ENCODE measurements at regions not wholly inside any gene's neighbourhood (a gene's known extent, or its start where the extent isn't known, plus 50 kb on each side); places are given as distances from the start of the nearest gene placed in this dataset.
"Not testable (repeated sequence)": the region's sequence is repeated elsewhere in the genome, so short reads cannot be mapped to it uniquely, and the experiment has no call there.

DNA sequence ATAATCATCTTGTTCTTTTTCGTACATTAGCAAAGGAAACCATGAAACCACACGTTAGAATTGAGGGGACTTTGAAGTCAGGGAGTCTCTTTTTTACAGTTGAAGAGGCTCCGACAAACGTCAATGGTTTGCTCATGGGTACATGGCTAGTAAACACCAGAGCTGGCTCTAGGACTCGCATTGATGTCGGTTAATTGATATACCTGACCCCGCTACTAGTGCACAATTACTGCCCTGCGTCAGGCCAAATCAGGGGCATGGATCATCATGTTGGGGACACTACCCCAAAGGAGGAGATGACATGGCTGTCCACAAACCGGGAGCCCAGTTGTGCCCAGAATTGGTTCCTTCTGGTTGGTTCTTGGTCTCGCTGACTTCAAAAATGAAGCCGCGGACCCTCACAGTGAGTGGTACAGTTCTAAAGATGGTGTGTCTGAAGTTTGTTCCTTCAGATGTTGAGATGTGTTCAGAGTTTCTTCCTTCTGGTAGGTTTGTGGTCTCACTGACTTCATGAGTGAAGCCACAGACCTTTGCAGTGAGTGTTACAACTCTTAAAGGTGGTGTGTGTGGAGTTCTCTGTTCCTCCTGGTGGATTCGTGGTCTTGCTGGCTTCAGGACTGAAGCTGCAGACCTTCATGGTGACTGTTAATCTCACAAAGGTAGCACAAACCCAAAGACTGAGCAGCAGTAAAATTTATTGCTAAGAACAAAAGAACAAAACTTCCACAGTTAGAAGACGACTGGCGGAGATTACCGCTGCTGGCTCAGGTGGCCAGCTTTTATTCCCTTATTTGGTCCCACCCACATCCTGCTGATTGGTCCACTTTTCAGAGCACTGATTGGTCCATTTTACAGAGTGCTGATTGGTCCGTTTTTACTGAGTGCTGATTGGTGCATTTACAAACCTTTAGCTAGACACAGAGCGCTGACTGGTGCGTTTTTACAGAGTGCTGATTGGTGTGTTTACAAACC lies 126.9 kb upstream of the ERRFI1 start:
- intact Hi-C loops (cut with DNase I) = no loop called here
- peak in 1 of 10 donors; percentile 30 for DNase-seq

DNA sequence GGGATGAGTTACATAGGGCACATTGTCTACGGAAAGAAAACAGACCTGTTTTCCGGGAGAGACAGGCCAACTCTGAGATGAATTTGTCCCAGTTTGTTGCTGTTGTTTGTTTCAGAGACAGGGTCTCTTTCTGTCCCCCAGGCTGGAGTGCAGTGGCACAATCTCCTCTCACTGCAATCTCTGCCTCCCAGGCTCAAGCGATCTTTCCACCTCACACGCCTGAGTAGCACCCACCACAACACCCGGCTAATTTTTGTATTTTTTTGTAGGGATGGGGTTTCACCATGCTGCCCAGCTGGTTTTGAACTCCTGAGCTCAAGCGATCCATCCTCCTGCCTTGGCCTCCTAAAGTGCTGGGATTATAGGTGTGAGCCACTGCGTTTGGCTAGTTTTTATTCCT lies 125.5 kb upstream of the ERRFI1 start:
- intact Hi-C loops (cut with DNase I) = no loop called here
- DNase-seq = peak in 1 of 10 donors; percentile 2

DNA sequence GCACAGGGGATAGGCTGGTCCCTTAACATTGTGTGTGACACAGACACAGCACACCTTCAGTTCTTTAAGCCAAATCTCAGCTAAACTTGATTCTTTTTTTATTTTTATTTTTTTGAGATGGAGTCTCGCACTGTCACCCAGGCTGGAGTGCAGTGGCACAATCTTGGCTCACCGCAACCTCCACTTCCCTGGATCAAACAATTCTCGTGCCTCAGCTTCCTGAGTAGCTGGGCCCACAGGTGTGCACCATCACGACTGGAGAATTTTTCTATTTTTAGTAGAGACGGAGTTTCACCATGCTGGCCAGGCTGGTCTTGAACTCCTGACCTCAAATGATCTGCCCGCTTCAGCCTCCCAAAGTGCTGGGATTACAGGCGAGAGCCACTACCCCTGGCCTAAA lies 123.6 kb upstream of the ERRFI1 start:
- intact Hi-C loops (cut with DNase I) = not testable (repeated sequence)
- peak in 1 of 10 donors; percentile 24 for DNase-seq

DNA sequence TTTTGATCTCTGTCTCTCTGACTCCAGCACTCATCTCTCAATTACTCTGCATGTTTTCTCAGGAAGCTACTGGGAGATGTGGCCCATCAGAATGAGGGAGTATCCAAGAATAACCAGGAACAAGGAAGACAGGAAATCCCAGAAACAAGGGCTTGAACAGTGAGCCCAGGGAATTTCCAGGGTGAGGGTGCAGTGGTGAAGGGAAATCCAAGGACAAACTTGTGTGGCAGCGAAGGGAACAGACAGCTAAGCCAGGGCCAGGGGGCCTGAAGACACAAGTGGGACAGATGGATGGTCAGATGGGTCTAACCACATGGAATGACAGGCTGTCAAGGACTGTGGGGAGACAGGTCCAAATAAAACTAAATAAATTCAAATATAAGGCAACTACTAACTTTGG lies 121.8 kb upstream of the ERRFI1 start:
- peak in 1 of 10 donors; percentile 25 for DNase-seq
- intact Hi-C loops (cut with DNase I) = no loop called here

DNA sequence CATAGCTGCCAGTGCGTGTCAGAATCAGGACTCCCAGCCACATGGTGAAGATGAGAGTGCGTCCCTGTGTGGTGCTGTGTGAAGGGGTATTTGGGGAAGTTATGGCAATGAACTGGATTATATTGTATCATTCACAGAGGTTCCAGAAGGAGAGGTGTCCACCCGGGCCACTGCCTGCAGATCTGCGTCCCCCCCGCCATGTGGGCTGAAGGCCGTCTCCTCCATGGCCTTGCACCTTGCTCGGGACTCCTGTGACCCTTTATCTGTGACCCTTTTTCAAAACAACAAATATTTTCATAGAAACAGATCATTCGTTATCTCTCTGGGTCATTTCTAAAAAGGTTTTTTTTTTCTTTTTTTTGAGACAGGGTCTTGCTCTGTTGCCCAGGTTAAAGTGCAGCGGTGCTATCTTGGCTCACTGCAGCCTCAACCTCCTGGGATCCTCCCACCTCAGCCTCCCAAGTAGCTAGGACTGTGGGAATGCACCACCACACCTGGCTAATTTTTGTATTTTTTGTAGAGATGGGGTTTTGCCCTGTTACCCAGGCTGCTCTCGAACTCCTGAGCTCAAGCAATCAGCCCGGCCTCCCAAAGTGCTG lies 120.2 kb upstream of the ERRFI1 start:
- peak in 1 of 10 donors; percentile 36 for DNase-seq
- intact Hi-C loops (cut with DNase I) = no loop called here

DNA sequence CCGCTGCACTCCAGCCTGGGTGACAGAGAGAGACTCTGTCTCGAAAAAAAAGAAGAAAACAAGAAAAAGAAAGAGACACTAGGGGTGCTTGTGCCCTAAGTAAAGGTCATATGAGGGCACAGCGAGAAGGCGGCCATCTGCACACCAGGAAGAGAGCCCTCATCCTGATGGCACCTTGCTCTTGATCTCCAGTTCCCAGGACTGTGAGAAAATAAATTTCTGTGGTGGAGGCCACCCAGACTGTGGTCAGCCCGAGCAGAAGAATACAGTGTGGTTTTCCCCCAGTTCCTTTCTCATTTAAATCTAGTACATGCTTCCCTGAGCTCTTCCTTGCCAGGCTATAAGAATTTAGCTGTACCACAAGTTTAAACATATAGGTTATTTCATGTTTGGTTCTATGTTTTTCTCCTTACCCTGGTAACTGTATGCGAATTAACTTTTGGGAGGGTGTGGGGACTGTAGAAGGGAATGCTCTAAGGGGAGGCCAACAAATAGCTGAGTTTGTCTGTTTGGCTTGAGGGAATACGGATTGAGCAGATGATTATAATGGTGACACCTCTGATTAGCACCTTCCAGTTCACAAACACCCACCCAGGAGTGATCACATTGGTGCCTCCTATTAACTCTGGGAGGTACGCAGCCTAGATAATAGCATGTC lies 119.6 kb upstream of the ERRFI1 start:
- DNase-seq = no peak
- intact Hi-C loops (cut with DNase I) = no loop called here

DNA sequence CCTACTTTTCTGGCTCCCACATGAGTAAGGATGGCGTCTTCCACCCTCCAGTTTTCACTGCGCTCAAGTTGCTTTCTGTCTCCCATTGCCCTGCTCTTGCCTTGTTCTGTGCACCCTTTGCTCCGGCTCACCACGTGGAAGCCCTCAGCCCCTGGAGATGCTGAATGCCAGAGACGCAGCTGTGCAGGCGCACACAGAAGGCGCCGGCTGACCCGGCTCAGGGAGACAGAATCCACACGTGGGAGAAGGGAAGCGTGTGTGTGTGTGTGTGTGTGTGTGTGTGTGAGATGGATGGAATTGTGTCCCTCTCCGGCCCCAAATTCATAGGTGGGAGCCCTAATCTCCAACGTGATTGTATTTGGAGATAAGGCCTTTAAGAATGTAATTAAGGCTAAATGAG lies 118.2 kb upstream of the ERRFI1 start:
- peak in 1 of 10 donors; percentile 38 for DNase-seq
- intact Hi-C loops (cut with DNase I) = no loop called here

DNA sequence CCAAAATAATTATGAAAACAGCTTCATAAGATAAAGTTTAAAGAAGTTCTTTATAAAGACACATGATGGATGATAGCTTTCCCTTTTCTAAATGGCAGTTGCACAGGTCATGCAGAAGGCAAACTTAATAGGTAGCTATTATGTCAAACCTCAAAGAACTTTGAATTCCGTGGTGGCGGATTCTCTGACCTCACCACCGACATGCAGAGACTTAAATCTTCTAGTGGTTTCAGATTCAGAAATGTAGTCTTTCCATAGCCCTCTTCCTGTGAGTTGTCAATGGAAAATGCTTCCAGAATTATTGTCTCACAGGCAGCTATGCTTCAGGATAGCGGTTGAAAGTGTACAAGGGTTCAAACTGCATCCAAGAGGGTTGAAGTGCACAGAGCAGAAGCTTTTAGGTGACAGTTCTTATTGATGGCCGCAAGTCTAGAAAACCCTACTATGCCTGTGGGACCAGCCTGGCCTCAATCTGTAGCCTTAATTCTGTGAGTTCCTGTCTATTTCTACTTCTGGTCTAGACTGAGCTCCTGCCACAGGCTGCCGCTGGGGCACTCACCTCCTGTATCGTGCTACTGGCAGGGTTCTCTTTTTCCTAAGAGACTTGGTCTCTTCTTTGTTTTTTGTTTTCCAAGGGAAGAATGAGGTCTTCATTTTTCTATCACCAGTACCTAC lies 117.0 kb upstream of the ERRFI1 start:
- intact Hi-C loops (cut with DNase I) = no loop called here

DNA sequence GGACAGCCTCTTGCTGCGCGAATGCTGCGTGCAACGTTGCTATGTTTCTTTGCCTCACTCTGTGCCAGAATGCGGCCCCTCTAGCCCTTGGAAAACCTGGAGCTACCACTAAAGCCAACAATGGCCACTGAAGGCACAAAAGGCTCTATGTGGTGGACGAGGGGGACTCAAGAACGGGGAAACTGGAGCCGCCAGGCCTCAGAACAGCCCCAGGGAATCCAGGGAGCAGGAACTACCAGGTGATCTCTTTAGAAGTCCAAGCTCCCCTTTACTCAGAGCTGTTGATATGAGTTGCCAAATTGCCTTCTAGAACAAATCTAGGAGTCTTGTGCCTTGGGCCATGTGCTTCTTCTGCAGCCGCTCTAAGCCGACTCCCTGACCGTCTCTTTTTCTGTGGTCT lies 113.8 kb upstream of the ERRFI1 start:
- DNase-seq = peak in 1 of 10 donors; percentile 19
- intact Hi-C loops (cut with DNase I) = no loop called here

More for the DNA sequence above, 117.0 kb upstream of the ERRFI1 start:
- no peak for DNase-seq

DNA sequence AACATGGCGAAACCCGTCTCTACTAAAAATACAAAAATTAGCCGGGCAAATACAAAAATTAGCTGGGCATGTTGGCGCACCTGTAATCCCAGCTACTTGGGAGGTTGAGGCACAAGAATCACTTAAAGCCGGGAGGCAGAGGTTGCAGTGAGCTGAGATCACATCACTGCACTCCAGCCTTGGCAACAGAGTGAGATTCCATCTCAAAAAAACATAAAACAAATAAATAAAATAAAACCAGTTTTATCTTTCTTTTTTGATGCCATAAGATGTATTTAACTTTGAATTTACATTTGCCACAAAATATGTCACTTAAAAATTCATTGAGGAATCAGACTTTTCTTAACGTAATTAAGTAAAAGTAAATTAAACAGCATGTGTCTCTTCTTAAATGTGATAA lies 113.3 kb upstream of the ERRFI1 start:
- intact Hi-C loops (cut with DNase I) = no loop called here
- no peak for DNase-seq

DNA sequence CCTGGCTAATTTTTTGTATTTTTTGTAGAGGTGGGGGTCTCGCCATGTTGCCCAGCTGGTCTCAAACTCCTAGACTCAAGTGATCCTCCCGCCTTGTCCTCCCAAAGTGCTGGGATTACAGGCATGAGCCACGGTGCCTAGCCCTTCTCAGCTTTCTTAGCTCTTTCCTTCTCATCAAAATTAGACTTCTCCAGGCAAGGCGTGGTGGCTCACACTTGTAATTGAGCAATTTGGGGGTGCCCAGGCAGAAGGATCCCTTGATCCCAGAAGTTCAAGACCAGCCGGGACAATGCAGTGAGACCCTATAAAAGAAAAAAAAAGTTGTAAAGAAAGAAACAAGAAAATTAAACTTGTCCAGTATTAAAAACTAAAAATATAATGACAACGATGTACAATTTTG lies 112.6 kb upstream of the ERRFI1 start:
- DNase-seq = peak in 1 of 10 donors; percentile 65
- intact Hi-C loops (cut with DNase I) = no loop called here

DNA sequence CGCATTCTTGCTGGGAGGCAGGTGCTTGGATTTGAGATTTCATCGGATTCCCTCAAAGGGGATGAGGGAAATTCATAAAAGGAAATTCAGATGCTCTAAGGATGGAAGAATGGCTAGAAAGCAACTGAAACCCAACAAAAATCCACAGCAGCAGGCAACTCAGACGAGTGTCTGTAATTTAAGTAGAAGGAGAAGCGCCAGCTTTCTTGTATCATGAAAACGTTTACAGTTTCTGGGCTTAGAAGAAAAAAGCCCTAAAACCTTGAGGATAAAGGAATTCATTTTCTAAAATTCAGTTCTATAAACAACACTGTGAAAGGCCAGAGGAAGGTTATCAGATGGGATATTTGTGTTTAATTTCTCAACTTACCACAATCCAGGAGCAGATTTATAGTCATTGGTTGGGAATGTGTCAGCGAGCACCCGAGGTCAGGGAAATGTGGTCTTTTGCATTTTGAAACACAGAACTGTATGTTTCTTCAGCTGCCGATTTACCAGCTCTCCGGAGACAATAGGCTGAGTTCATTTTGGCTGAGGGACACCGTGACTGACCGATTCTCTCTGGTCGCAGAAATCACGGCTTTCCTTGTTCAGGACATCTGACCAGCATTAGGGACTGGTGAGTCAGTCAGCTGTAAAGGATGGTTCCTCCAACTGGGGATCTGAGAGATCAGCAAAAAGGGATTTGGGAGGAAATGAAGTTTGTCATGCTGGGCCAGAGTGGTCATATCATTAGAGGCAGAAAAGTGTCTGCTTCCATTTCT lies 111.6 kb upstream of the ERRFI1 start:
- DNase-seq = peak in 1 of 10 donors; percentile 16
- intact Hi-C loops (cut with DNase I) = no loop called here

DNA sequence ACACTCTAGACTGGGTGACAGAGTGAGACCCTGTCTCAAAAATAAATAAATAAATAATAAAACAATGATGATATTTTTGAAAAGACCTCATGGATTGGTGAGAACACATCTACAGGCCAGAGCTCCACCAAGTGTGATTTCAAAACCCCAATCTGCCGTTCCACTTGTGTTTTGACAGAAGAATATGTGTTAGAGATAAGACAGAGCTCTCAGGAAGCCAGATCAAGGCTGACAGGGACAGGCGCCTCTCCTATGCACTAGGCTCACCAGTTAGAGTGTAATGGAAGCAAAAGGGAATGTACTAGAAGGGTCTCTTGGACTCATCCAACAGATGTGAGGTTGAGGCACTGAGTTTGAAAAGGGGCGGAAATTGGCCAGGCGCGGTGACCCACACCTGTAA lies 110.7 kb upstream of the ERRFI1 start:
- intact Hi-C loops (cut with DNase I) = no loop called here
- peak in 1 of 10 donors; percentile 13 for DNase-seq

DNA sequence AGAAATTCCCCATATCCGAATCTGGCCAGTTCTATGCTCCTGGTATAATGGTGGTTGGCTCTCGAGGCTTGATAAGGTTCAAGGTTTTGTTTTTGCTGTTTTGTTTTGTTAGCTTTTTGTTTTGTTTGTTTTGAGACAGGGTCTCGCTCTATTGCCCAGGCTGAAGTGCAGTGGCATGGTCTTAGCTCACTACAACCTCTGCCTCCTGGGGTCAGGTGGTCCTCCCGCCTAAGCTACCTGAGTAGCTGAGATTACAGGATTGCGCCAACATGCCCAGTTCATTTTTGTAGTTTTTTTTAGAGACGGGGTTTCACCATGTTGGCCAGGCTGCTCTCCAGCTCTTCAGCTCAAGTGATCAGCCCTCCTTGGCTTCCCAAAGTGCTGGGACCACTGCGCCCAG lies 109.1 kb upstream of the ERRFI1 start:
- DNase-seq = no peak
- intact Hi-C loops (cut with DNase I) = no loop called here

DNA sequence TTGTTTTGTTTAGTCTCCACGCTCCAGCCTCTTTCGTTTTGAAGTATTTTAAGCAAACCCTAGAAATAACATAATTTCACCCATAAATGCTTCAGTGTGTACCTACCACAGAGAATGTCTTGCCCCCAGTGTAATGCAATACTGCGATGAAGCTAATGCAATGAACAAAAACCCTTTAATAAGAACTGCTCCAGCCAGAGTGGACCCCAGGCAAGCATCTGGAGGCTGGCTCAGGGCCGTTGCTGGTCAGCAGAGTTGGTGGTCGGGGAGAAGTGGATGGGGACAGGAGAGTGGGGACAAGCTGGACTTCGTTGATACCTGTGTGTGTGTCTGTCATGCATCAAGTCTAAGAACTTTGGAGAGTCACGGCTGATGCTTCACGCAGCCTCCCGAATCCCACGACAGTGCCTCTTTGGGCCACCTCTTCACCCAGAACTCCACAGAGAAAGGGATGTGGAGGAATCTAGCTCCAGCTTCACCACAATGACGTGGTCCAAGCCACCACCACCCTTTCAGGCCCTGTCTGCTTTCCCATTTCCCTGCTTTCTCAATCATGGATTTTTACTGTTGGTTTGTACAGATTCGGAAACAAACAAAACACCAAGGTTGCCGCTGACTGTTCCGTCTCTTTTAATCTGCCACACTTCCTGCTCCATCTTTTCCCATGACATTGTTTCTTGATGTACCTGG lies 108.6 kb upstream of the ERRFI1 start:
- intact Hi-C loops (cut with DNase I) = no loop called here
- DNase-seq = no peak

DNA sequence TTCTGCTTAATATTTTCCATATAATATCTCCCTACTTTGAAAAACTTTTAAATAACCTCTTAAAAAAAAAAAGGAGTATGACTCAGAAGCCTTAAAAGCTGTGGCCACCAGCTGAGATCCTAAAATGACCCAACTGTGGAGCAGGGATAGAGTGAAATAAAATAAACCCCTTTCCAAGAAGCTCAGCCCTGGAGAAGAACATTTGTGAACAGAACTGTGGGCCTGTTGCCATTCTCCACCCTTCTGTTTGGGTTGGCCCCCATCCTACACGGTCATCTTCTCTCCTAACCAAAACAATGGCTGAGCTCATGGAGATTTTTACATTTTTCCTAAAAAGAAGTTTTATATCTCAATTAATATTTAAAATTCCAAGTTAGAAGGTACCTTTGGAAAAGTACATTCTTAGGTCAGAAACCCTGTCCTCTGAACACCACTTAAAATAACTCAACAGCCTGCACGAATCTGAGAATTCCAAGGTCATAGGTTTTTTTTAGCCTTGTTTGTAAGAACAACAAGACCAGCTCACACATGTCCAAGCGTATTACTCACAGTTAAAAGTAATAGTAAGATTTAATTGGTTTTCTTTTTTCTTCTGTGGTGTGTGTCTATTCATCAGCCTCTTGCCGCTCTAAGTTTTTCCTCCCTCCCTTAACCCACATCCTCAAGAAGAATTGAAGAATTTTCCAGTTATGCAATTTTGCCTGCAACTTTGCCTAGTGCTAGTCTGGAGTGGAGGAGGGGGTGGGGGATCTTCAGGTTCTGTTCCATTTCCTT lies 107.7 kb upstream of the ERRFI1 start:
- intact Hi-C loops (cut with DNase I) = no loop called here
- DNase-seq = no peak

DNA sequence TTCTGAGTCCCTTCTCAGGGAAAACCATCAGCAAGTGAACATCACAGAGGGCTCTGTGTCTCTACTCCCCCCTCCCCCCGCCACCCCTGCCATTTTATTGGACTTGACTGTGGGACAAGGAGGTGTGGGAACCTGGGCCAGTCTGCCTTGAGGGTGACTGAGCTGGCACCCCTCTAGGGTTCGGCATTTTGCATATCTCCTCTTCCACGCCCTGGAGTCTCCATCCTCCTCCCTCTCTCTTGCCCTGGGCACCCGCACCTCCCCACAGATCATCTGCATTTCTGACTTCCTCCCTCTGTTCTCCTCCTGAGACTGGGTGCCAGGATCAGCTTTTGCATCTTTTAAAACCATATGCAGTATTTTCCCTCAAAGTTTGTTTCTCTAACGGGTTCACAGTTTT lies 107.1 kb upstream of the ERRFI1 start:
- DNase-seq = no peak
- intact Hi-C loops (cut with DNase I) = no loop called here

DNA sequence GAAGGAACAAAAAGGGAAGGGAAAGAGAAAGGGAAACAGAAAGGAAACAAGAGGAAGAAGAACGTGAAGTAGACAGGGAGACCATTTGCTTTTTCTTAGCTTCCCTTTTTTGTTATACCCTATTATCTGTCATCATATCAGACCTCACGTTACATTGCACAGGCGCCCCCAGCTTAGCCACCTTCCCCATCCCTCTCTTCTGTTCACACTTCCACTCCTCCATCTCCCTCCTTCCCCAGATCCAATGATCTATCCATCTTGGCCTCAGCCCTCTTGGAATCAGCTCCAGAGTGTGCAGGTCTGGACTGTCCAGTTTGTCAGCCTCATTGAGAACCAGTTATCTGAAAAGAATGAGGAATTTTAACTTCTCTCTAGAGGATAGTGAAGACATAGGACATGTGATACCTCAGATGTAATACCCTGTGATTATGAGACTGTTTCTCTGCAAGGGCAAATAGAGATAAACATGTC lies 101.1 kb upstream of the ERRFI1 start:
- intact Hi-C loops (cut with DNase I) = no loop called here
- no peak for DNase-seq

Measured in posterior cingulate gyrus (tissue), 11 donors.